ENCODE measurements at regions not wholly inside any gene's neighbourhood (a gene's known extent, or its start where the extent isn't known, plus 50 kb on each side); places are given as distances from the start of the nearest gene placed in this dataset.

DNA sequence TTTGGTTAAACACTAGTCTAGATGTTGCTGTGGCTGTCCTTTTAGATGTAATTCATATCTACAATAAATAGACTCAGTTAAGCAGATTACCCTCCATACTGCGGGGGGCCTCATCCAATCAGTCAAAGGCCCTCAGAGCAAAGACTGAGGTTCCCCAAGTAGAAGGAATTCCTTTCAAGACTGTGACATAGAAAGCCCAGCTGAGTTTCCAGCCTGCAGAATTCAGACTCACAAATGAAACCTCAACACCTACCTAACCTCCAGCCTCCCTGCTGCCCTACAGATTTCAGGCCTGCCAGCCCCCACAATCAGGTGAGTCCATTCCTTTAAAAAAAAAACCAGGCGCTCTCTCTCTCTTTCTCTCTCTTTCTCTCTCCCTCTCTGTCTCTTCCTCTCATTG, 73.6 kb upstream of the NSMCE3 start:
- TF ChIP-seq YY1 (tag by site-specific recombination; IDR thresholded peaks at IDR 0.05) (no peak), ZNF2 (tag by site-specific recombination; IDR thresholded peaks at IDR 0.05) (no peak), ZBTB20 (tag by site-specific recombination; IDR thresholded peaks at IDR 0.05) (no peak), ZNF600 (tag by site-specific recombination; IDR thresholded peaks at IDR 0.05) (no peak), ZNF561 (tag by site-specific recombination; IDR thresholded peaks at IDR 0.05; ENCODE audit: borderline replicate concordance) (no peak), HOXA7 (CRISPR knock-in tag; IDR thresholded peaks at IDR 0.05; ENCODE audit: borderline replicate concordance) (no peak), ZEB2 (tag by site-specific recombination; IDR thresholded peaks at IDR 0.05) (no peak)
- TF ChIP-seq, protein P1, sequence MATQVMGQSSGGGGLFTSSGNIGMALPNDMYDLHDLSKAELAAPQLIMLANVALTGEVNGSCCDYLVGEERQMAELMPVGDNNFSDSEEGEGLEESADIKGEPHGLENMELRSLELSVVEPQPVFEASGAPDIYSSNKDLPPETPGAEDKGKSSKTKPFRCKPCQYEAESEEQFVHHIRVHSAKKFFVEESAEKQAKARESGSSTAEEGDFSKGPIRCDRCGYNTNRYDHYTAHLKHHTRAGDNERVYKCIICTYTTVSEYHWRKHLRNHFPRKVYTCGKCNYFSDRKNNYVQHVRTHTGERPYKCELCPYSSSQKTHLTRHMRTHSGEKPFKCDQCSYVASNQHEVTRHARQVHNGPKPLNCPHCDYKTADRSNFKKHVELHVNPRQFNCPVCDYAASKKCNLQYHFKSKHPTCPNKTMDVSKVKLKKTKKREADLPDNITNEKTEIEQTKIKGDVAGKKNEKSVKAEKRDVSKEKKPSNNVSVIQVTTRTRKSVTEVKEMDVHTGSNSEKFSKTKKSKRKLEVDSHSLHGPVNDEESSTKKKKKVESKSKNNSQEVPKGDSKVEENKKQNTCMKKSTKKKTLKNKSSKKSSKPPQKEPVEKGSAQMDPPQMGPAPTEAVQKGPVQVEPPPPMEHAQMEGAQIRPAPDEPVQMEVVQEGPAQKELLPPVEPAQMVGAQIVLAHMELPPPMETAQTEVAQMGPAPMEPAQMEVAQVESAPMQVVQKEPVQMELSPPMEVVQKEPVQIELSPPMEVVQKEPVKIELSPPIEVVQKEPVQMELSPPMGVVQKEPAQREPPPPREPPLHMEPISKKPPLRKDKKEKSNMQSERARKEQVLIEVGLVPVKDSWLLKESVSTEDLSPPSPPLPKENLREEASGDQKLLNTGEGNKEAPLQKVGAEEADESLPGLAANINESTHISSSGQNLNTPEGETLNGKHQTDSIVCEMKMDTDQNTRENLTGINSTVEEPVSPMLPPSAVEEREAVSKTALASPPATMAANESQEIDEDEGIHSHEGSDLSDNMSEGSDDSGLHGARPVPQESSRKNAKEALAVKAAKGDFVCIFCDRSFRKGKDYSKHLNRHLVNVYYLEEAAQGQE (tag by site-specific recombination; IDR thresholded peaks at IDR 0.05): no peak
- TF ChIP-seq, protein P2, sequence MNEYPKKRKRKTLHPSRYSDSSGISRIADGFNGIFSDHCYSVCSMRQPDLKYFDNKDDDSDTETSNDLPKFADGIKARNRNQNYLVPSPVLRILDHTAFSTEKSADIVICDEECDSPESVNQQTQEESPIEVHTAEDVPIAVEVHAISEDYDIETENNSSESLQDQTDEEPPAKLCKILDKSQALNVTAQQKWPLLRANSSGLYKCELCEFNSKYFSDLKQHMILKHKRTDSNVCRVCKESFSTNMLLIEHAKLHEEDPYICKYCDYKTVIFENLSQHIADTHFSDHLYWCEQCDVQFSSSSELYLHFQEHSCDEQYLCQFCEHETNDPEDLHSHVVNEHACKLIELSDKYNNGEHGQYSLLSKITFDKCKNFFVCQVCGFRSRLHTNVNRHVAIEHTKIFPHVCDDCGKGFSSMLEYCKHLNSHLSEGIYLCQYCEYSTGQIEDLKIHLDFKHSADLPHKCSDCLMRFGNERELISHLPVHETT (tag by site-specific recombination; IDR thresholded peaks at IDR 0.05): no peak
- TF ChIP-seq, protein P3, sequence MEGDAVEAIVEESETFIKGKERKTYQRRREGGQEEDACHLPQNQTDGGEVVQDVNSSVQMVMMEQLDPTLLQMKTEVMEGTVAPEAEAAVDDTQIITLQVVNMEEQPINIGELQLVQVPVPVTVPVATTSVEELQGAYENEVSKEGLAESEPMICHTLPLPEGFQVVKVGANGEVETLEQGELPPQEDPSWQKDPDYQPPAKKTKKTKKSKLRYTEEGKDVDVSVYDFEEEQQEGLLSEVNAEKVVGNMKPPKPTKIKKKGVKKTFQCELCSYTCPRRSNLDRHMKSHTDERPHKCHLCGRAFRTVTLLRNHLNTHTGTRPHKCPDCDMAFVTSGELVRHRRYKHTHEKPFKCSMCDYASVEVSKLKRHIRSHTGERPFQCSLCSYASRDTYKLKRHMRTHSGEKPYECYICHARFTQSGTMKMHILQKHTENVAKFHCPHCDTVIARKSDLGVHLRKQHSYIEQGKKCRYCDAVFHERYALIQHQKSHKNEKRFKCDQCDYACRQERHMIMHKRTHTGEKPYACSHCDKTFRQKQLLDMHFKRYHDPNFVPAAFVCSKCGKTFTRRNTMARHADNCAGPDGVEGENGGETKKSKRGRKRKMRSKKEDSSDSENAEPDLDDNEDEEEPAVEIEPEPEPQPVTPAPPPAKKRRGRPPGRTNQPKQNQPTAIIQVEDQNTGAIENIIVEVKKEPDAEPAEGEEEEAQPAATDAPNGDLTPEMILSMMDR (tag by site-specific recombination; IDR thresholded peaks at IDR 0.05): no peak
- TF ChIP-seq, protein P4, sequence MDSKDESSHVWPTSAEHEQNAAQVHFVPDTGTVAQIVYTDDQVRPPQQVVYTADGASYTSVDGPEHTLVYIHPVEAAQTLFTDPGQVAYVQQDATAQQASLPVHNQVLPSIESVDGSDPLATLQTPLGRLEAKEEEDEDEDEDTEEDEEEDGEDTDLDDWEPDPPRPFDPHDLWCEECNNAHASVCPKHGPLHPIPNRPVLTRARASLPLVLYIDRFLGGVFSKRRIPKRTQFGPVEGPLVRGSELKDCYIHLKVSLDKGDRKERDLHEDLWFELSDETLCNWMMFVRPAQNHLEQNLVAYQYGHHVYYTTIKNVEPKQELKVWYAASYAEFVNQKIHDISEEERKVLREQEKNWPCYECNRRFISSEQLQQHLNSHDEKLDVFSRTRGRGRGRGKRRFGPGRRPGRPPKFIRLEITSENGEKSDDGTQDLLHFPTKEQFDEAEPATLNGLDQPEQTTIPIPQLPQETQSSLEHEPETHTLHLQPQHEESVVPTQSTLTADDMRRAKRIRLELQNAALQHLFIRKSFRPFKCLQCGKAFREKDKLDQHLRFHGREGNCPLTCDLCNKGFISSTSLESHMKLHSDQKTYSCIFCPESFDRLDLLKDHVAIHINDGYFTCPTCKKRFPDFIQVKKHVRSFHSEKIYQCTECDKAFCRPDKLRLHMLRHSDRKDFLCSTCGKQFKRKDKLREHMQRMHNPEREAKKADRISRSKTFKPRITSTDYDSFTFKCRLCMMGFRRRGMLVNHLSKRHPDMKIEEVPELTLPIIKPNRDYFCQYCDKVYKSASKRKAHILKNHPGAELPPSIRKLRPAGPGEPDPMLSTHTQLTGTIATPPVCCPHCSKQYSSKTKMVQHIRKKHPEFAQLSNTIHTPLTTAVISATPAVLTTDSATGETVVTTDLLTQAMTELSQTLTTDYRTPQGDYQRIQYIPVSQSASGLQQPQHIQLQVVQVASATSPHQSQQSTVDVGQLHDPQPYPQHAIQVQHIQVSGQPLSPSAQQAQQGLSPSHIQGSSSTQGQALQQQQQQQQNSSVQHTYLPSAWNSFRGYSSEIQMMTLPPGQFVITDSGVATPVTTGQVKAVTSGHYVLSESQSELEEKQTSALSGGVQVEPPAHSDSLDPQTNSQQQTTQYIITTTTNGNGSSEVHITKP (tag by site-specific recombination; IDR thresholded peaks at IDR 0.05): no peak
